ENCODE measurements at regions not wholly inside any gene's neighbourhood (a gene's known extent, or its start where the extent isn't known, plus 50 kb on each side); places are given as distances from the start of the nearest gene placed in this dataset.

DNA sequence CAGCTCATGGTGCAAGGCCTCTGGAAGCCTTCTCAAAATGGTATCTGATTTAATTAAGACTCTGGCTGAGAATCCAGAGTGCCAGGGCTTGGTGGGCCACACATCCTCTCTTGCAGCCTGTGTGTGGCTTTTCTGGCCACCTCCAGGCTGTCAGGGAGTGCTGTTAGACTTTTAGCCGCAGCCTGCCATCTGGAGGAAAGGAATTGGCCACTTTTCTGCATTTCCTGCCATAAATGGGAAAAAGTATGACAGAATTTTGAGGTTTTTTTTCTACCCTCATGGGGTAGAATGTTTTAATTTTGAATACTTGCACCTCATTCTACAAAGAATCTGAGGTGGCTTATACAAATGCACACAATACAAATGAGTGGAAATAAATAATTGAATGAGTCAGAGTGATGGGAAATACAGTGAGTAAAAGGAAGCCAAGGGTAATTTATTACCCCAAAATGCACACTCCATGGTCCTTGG lies 218.4 kb downstream of the ADAMTS15 start:
- DNase-seq = no peak
- Histone ChIP-seq H3K27me3 (no peaks in the 10 kb centered on the region), H3K9me3 (no peaks in the 10 kb centered on the region), H3K36me3 (no peaks in the 10 kb centered on the region), H3K4me1 (no peaks in the 10 kb centered on the region), H3K27ac (no peak overlapping the region), H3K4me3 (no peak overlapping the region)
- WGBS, 2 donors = 59 to 68% methylated on average over 1 of the region's 1 CpG
- FAIRE-seq = no peak
- ATAC-seq = no peak
- TF ChIP-seq, protein P1, sequence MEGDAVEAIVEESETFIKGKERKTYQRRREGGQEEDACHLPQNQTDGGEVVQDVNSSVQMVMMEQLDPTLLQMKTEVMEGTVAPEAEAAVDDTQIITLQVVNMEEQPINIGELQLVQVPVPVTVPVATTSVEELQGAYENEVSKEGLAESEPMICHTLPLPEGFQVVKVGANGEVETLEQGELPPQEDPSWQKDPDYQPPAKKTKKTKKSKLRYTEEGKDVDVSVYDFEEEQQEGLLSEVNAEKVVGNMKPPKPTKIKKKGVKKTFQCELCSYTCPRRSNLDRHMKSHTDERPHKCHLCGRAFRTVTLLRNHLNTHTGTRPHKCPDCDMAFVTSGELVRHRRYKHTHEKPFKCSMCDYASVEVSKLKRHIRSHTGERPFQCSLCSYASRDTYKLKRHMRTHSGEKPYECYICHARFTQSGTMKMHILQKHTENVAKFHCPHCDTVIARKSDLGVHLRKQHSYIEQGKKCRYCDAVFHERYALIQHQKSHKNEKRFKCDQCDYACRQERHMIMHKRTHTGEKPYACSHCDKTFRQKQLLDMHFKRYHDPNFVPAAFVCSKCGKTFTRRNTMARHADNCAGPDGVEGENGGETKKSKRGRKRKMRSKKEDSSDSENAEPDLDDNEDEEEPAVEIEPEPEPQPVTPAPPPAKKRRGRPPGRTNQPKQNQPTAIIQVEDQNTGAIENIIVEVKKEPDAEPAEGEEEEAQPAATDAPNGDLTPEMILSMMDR (IDR thresholded peaks at IDR 0.05) = no peak
- intact Hi-C loops (cut with DNase I) = no loop called here

DNA sequence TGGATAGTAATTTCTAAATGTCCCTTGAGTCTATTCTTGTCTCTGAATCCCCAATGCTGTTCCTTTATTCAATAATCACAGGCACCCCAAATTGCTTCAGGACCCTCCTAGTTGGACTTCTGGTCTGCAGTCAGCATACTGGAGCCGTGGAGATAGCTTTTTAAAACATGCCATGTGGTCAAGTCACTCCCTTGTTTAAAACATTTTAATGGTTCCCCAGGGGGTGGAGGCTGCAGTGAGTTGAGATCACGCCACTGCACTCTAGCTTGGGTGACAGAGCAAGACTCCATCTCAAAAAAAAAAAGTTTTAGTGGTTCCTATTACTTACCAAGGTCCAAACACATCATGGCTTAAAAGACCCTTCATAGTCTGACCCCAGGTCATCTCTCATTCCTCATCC lies 220.3 kb downstream of the ADAMTS15 start:
- Histone ChIP-seq H3K4me1 (no peaks in the 10 kb centered on the region), H3K9me3 (no peaks in the 10 kb centered on the region), H3K4me3 (no peak overlapping the region), H3K27me3 (no peaks in the 10 kb centered on the region), H3K36me3 (no peaks in the 10 kb centered on the region), H3K27ac (no peak overlapping the region)
- 67 to 71% methylated on average over 2 of the region's 2 CpGs for WGBS, 2 donors
- FAIRE-seq (no peak), DNase-seq (no peak), ATAC-seq (no peak)
- intact Hi-C loops (cut with DNase I) = no loop called here
- TF ChIP-seq, protein P1 (IDR thresholded peaks at IDR 0.05) = no peak

DNA sequence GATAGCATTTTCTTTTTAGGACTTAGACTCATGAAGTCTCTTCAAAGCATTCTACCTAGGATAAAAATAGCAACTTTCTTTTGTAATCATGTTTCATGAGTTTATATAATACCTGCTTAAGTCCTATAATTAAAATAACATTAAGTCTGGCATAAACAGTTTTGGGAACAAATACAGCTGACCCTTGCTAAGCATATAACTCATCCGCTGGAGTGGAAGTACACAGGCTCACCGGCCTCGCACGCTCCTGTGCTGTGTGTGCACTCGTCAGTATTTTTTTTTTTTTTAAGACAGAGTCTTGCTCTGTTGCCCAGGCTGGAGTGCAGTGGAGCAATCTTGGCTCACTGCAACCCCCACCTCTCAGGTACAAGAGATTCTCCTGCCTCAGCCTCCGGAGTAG lies 221.8 kb downstream of the ADAMTS15 start:
- TF ChIP-seq, protein P1 (IDR thresholded peaks at IDR 0.05) = no peak
- Histone ChIP-seq H3K9me3 (no peaks in the 10 kb centered on the region), H3K36me3 (no peaks in the 10 kb centered on the region), H3K4me3 (no peak overlapping the region), H3K27ac (no peak overlapping the region), H3K27me3 (no peaks in the 10 kb centered on the region), H3K4me1 (no peaks in the 10 kb centered on the region)
- no peak for DNase-seq
- ATAC-seq = no peak
- no peak for FAIRE-seq
- intact Hi-C loops (cut with DNase I) = no loop called here
- 85 to 87% methylated on average over 6 of the region's 6 CpGs for WGBS, 2 donors

DNA sequence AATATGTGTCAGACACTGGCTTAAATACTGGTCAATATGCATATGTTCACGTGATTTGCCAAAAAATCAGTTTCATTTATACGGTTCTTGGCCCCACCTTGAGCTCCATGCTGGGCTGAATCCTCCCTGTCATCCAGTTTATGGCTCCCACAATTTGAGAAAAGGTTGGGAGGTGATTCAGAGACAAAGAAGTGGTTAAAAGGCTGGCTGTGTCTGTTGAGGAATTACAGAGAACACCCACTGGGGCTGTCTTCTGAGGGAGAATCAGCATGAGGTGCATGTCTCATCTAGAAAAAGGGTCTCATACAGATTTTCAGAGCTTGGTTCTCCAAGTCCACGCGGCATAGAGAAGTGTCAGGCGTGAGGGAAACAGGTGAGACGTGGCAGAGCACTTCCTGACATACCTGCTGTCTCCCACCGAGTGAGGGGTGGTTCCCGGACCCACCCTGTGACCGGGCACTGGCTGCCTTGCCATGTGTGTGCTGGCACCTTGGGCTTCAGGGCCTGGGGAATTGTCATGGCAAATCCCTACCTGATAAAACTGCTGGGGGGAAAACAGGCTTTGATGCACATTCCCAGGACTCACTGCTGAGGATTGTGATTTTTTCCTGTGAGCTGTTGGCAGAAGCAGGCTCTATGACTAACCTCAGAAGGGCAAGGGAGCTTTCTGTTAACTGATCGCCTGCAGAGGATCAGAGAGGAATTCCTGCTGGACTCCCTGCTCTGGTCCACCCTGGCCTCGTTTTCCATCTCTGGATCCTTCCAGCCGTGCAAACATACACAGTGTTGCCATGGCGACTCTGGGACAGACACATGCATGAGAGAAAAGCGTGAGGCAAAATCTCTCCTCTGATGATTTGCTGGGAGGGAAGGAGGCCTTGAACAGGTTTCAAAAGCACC lies 223.6 kb downstream of the ADAMTS15 start:
- H3K36me3 ChIP-seq = no peaks in the 10 kb centered on the region
- WGBS, 2 donors = 53 to 55% methylated on average over 14 of the region's 14 CpGs
- DNase-seq (peak in 3 of 6 donors; percentile 41 to 48 (median 47)), FAIRE-seq (no peak), ATAC-seq (peak; percentile 53 to 83 (median 80))
- H3K27ac ChIP-seq = peak overlapping the region in 1 of 4 donors; percentile 15
- H3K9me3 ChIP-seq = no peaks in the 10 kb centered on the region
- intact Hi-C loops (cut with DNase I) = no loop called here
- TF ChIP-seq, protein P1 (IDR thresholded peaks at IDR 0.05) = no peak
- no peak overlapping the region for H3K4me3 ChIP-seq
- H3K27me3 ChIP-seq = no peaks in the 10 kb centered on the region
- no peaks in the 10 kb centered on the region for H3K4me1 ChIP-seq

DNA sequence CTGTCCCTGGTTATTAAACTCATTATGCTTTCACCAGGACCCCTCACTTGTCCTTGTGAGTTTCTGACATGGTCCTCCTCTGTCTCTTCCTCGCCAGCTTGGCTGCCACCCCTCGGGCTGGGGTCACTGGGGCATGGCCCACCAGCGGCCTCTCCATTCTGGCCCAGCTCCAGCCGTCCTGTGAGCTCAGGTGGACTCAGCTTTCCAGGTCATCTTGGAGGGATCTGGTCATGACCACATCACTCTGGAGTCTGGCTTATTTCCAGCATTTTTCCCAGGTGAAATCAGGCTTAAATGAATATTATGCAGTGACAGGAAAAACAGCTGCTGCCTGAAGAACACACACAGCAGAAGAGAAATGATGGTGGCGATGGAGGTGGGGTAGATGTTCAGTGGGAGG lies 224.5 kb downstream of the ADAMTS15 start:
- FAIRE-seq = no peak
- Histone ChIP-seq H3K36me3 (no peaks in the 10 kb centered on the region), H3K27ac (peak overlapping the region in 1 of 4 donors; percentile 15), H3K4me1 (no peaks in the 10 kb centered on the region), H3K27me3 (no peaks in the 10 kb centered on the region), H3K4me3 (no peak overlapping the region), H3K9me3 (no peaks in the 10 kb centered on the region)
- peak in 2 of 6 donors; percentile 40 to 66 for DNase-seq
- WGBS, 2 donors = 46 to 48% methylated on average over 5 of the region's 5 CpGs
- intact Hi-C loops (cut with DNase I) = no loop called here
- ATAC-seq = peak; percentile 34 to 51 (median 45)
- TF ChIP-seq, protein P1 (IDR thresholded peaks at IDR 0.05) = no peak
